KG1 (cell line): ENCODE measurements at regions not wholly inside any gene's neighbourhood (a gene's known extent, or its start where the extent isn't known, plus 50 kb on each side); places are given as distances from the start of the nearest gene placed in this dataset.
A peak's percentile ranks its signal among the peaks of the same experiment; 100 is the strongest.

ENCODE experiments used
- DNase-seq: peaks from one replicate; lab custom pipeline; 2025; lab: John Stamatoyannopoulos, UW

GRCh38 chrX:140848800-140849199, 139.2 kb downstream of the LINC00632 start:
- DNase-seq = no peak

DNA sequence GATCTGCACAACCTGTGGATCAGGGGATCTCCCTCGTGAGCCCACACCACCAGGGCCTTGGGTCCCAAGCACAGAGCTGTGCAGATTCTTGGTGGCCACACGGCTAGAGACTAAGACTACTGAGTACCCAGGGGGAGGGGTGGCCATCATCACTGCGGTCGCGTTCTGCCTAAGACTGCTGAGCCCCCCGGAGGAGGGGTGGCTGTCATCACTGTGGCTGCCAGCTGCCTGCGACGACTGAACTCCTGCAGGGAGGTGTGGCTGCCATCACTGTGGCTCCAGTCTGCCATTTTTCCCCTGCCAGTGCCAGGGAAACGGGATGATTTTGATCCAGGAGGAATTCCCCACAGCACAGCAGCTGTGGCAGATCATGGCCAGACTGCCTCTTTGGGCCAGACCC, 141.7 kb upstream of the SPANXB1 start:
- DNase-seq = no peak

GRCh38 chrX:140866446-140866845, 135.9 kb upstream of the SPANXB1 start:
- no peak for DNase-seq

- DNase-seq = no peak
Measured at GRCh38 chrX:140912606-140913005, 89.8 kb upstream of the SPANXB1 start.

GRCh38 chrX:140913802-140914501, 88.4 kb upstream of the SPANXB1 start:
- no peak for DNase-seq

- DNase-seq = no peak
Measured at GRCh38 chrX:140916872-140917271, 85.5 kb upstream of the SPANXB1 start.

GRCh38 chrX:140917354-140918115, 84.9 kb upstream of the SPANXB1 start:
- no peak for DNase-seq

- DNase-seq = peak; percentile 6
Measured at GRCh38 chrX:140918398-140919038, 83.9 kb upstream of the SPANXB1 start.

GRCh38 chrX:140920416-140920815, 82.0 kb upstream of the SPANXB1 start:
- no peak for DNase-seq

GRCh38 chrX:140923118-140923517, 79.3 kb upstream of the SPANXB1 start:
- DNase-seq = no peak

DNA sequence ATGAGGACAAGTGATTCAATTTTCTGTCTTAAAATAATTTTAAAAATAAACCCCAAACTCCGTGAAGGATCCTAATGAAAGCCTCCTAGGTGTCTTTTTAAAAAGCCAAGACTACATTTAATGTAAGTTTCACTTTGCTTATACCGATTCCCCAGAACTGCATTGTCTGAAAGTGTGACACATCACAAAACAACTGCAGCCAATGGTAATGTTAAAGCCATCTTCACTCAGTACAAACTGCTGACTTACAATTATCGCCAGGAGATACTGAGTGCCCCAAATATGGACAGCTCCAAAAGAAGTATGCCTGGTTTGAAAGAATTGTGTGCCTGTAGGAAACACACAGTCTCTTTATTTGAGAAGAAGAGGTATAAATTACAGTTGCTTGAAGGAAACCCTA, 73.7 kb upstream of the SPANXB1 start:
- no peak for DNase-seq

DNA sequence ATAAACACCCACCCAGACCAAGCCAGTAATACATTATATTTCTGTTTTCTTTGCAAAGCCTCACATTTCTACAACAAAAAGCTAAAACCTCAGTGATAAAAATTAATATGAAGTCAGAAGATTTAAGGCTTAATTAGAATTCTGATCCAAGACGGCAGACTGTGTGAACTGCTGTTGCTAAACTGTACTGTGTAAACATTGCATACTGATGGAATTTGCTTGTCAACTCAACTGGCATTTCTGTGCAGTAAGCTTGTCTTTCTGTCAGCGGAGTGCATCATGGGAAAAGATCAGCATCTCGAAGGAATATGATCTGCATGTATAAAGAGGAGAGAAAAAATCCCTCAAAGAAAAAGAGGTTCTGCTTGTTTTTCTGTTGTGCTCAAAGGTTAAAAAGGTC, 69.4 kb upstream of the SPANXB1 start:
- DNase-seq = no peak

DNA sequence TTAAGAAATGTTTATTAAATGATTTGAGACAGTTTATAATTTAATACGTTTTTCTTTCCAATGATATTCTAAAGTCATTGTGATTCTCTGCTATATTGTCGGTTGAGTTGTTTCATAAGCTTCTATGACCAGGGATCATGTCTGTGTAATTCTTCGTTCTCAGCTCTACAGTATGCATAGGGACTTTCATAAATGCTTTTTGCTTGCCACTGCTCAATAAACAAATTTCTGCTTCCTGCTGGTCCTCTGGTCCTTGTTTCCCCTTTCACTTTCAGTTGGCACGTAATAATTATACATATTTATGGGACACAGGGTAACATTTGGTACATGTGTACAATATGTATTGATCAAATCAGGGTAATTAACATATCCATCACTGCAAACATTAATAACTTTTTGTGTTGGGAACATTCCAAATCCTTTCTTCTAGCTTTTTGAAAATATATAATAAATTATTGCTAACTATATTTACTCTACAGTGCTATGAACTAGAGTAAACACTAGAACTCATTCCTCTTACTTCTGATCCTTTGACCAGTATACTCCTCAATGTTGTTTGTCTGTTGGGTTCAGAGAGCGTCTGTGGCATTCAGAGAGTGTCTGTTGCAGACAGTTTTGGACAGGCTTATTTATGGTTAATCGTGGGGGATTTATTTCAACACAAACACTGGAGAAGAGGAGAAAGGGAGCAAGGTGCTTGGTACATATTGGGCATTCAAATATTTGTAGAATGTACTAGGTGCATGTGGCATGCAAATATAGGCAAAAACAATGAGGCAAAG, 68.3 kb upstream of the SPANXB1 start:
- DNase-seq = no peak

- DNase-seq = no peak
Measured at GRCh38 chrX:140943513-140943912, 58.9 kb upstream of the SPANXB1 start.

DNA sequence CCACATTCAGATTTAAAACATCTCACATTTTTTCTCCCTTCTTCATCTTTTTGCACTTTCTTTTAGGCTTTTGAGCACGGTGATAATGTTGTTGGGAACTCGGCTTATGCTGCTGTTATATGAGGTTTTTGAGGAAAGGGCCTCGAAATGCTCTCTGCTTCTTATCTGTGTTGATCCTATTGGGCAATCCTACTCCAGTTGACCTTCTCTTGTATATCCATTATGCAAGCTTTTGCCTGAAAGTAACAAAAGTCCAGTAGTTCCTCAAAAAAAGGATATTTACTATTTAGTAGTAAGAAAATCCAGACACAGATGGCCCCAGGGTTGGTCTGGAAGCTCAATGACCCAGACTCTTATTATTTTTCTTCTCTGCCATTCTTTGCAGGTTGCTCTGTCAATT, 57.7 kb upstream of the SPANXB1 start:
- no peak for DNase-seq

- no peak for DNase-seq
Measured at GRCh38 chrX:140948827-140949226, 53.6 kb upstream of the SPANXB1 start.

GRCh38 chrX:140949233-140949632, 53.2 kb upstream of the SPANXB1 start:
- DNase-seq = no peak
